Tibial nerve (tissue), 3 donors: ENCODE measurements at regions not wholly inside any gene's neighbourhood (a gene's known extent, or its start where the extent isn't known, plus 50 kb on each side); places are given as distances from the start of the nearest gene placed in this dataset.

Experiments
- CTCF ChIP-seq, 5 experiments: fragments of 200-600 bp in 3 of 5; fragments of 450-650 bp in 2 of 5; sonication (generic) in 3 of 5; IDR thresholded peaks; one replicate each; pipeline ENCODE4 v1.5.1; 2016 to 2019; ENCODE audit warnings: antibody characterized with exemption in 5 of 5, mild to moderate bottlenecking in 3 of 5, moderate library complexity in 2 of 5
- POLR2A ChIP-seq, 2 donors: fragments of 450-650 bp; IDR thresholded peaks; one replicate each; pipeline ENCODE4 v1.6.1; 2017; ENCODE audit warnings: antibody characterized with exemption in 2 of 2, mild to moderate bottlenecking in 2 of 2, moderate library complexity in 2 of 2

GRCh38 chr16:72228014-72228413 is 56.1 kb upstream of the PMFBP1 start:
- TF ChIP-seq CTCF (IDR thresholded peaks at IDR 0.05) = no peak
- no peak for TF ChIP-seq POLR2A (IDR thresholded peaks at IDR 0.05)
